Epithelial cell of proximal tubule (primary cell): ENCODE measurements at regions not wholly inside any gene's neighbourhood (a gene's known extent, or its start where the extent isn't known, plus 50 kb on each side); places are given as distances from the start of the nearest gene placed in this dataset.
"Not testable (repeated sequence)": the region's sequence is repeated elsewhere in the genome, so short reads cannot be mapped to it uniquely, and the experiment has no call there.

Experiments
- DNase-seq: peaks from one replicate; pipeline ENCODE4 v3.0.0-alpha.2; 2011; ENCODE audit warnings: low read depth
- H3K4me3 ChIP-seq: 2 replicates; pipeline ENCODE4 v1.5.1; 2011; ENCODE audit warnings: low read depth, mild to moderate bottlenecking, low read length
- CTCF ChIP-seq: conservative IDR thresholded peaks from 2 replicates; pipeline ENCODE4 v1.5.1; 2012; ENCODE audit warnings: low read depth, mild to moderate bottlenecking, low read length

GRCh38 chr1:233722212-233722979 is 108.5 kb downstream of the KCNK1 start:
- TF ChIP-seq CTCF: no peak
- no peak for DNase-seq

GRCh38 chr1:233723387-233723786 is 109.5 kb downstream of the KCNK1 start:
- DNase-seq: no peak
- no peak overlapping the region for H3K4me3 ChIP-seq
- no peak for TF ChIP-seq CTCF

More at GRCh38 chr1:233722212-233722979, 108.5 kb downstream of the KCNK1 start:
- no peak overlapping the region for H3K4me3 ChIP-seq

- not testable (repeated sequence) for DNase-seq
Observed at GRCh38 chr1:233724131-233724631, 110.3 kb downstream of the KCNK1 start.

GRCh38 chr1:233725423-233725822 is 111.5 kb downstream of the KCNK1 start:
- no peak overlapping the region for H3K4me3 ChIP-seq
- DNase-seq: no peak
- no peak for TF ChIP-seq CTCF

More at GRCh38 chr1:233724131-233724631, 110.3 kb downstream of the KCNK1 start:
- H3K4me3 ChIP-seq: not testable (repeated sequence)

- no peak for TF ChIP-seq CTCF
- no peak for DNase-seq
- no peak overlapping the region for H3K4me3 ChIP-seq
Observed at GRCh38 chr1:233728721-233729120, 114.8 kb downstream of the KCNK1 start.

GRCh38 chr1:233730380-233730779 is 116.5 kb downstream of the KCNK1 start:
- TF ChIP-seq CTCF: no peak
- no peak for DNase-seq
- H3K4me3 ChIP-seq: no peak overlapping the region

- DNase-seq: no peak
Observed at GRCh38 chr1:233730809-233731208, 116.9 kb downstream of the KCNK1 start.

More at GRCh38 chr1:233730809-233731208, 116.9 kb downstream of the KCNK1 start:
- TF ChIP-seq CTCF: peak; percentile 21
- H3K4me3 ChIP-seq: no peak overlapping the region
